ENCODE measurements at regions not wholly inside any gene's neighbourhood (a gene's known extent, or its start where the extent isn't known, plus 50 kb on each side); places are given as distances from the start of the nearest gene placed in this dataset.
A peak's percentile ranks its signal among the peaks of the same experiment; 100 is the strongest.

DNA sequence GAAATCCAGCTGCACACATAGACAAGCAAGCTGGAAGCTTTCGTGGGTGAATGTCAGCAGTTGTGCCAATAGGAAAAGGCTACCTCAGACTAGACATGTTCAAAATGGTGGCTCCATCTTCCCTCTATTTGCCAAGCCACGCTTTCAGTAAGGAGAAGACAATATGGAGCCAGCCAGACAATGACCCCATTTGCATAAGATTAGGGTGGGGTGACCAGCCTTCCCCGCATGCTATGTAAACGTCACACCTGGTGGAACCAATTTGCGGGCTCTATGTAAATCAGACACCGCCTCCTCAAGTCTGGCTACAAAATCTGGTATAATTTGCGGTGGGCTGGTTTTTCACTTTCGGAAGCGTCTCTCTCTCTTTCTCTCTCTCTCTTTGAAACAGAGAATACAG lies 297.4 kb upstream of the PCDH15 start:
- no peak overlapping the region for H3K27ac ChIP-seq
- TF ChIP-seq, protein P1, sequence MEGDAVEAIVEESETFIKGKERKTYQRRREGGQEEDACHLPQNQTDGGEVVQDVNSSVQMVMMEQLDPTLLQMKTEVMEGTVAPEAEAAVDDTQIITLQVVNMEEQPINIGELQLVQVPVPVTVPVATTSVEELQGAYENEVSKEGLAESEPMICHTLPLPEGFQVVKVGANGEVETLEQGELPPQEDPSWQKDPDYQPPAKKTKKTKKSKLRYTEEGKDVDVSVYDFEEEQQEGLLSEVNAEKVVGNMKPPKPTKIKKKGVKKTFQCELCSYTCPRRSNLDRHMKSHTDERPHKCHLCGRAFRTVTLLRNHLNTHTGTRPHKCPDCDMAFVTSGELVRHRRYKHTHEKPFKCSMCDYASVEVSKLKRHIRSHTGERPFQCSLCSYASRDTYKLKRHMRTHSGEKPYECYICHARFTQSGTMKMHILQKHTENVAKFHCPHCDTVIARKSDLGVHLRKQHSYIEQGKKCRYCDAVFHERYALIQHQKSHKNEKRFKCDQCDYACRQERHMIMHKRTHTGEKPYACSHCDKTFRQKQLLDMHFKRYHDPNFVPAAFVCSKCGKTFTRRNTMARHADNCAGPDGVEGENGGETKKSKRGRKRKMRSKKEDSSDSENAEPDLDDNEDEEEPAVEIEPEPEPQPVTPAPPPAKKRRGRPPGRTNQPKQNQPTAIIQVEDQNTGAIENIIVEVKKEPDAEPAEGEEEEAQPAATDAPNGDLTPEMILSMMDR (conservative IDR thresholded peaks at IDR 0.05) = no peak

DNA sequence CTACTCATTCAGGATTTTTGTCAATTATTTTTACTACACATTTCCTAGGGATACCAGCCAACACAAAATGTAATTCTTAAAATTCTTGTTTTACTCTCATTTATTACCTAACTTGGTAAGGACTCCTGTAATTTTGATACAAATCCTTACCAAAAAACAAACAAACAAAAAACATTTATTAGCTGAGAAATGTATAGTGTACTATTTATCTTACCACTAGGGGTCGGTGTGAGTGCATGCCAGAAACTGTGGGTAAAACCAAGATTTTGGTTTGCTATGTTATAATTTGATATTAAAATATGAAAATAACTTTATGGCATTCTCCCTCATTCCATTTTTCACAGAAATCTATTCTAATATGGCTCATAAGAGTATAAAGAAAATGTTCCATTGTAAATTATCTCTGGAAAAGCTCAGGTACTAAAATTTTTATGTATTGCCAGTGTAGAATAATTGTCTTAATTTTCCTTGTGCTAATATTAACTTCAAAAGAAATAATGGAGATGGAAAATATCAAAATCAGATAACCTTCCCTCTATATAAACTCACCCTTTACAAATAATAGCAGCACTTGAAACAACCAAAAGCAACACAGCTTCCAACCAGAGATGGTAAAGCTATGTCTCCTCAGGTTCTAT lies 290.8 kb upstream of the PCDH15 start:
- H3K27ac ChIP-seq = no peak overlapping the region
- TF ChIP-seq, protein P1 (conservative IDR thresholded peaks at IDR 0.05) = peak; percentile 93

DNA sequence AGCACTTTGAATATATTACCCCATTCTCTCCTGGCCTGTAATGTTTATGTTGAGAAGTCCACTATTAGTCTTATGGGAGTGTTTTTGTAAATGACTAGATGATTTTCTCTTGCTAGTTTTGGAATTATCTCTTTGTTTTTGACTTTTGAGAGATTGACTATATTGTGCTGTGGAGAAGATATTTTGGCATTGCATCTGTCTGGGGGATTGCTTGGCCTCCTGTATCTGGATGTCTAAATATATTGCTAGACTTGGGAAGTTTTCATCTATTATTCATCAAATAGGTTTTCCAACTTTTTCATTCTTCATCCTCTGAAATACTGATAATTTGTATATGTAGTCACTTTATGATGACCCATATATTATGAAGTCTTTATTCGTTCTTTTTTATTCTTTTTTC lies 277.1 kb upstream of the PCDH15 start:
- H3K27ac ChIP-seq = no peak overlapping the region
- TF ChIP-seq, protein P1 (conservative IDR thresholded peaks at IDR 0.05) = no peak

DNA sequence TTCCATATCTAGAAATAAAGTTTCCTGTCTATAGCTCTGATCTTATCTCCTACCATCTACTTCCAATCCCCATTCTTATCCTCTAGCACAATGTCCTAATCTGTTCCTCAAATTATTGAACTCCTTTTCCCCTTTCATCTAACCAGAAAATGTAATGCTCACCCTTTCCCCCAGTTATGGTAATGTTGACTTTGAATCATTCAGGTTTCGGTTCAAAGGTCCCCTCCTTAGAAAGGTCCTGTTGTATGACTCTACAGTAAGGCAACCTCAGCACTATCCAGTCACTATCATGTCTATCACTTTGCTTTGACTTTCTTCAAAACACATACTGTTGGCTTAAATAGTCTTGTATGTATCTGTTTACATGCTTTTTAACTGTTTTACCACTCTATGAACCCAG lies 264.2 kb upstream of the PCDH15 start:
- TF ChIP-seq, protein P1 (conservative IDR thresholded peaks at IDR 0.05) = no peak
- H3K27ac ChIP-seq = no peak overlapping the region

DNA sequence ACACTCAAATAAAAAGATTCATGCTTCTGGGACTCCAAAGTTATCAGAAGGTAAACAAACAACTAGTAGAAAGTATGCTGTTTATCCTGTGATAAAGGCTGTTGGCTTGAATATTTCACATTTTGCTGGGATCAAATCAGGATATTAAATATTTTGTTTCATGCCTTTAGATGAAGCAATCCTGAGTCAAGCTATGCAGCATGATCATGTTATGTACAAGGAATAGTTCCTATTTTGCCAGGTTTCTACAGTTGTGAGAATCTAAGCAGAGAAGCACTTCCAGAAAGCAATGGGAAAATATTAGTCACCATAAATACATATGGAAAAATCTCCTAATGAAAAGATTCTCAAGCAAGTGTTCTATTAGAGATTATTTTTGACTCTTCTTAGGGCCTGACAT lies 262.8 kb upstream of the PCDH15 start:
- H3K27ac ChIP-seq = no peak overlapping the region
- TF ChIP-seq, protein P1 (conservative IDR thresholded peaks at IDR 0.05) = no peak

DNA sequence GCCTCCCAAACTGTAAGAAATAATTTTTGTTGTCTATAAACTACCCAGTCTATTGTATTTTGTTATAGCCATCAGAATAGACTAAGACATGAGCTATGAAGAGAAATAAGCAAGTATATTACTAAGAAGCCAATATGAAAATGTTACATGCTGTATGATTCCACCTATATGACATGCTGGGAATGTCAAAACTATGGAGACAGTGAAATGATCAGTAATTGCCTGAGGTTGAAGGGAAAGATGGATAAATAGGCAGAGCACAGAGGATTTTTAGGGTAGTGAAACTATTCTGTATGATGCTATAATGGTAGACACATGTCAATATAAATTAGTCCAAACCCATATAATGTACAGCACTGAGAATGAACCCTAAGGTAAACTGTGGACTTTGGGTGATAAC lies 261.3 kb upstream of the PCDH15 start:
- H3K27ac ChIP-seq = no peak overlapping the region
- TF ChIP-seq, protein P1 (conservative IDR thresholded peaks at IDR 0.05) = no peak

DNA sequence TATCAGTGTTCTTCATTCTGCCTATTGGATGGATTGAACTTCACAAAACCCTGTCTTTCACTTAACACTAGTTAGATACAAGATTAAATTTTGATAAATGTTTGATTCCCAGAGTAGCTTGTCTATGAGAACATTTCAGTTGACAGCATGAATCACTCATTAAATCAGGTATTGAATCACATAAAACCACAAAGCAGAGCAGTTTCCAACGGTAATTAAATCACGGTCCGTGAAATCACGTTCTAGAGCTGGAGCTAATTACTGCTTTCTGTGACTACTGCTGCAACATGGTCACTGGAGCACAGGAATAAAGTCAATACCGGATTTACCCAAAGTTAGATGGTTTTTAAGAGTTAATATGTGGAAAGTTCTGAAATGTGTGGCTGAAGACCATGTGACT lies 257.8 kb upstream of the PCDH15 start:
- no peak overlapping the region for H3K27ac ChIP-seq
- TF ChIP-seq, protein P1 (conservative IDR thresholded peaks at IDR 0.05) = no peak

All from VCaP (cell line).